ENCODE measurements at regions not wholly inside any gene's neighbourhood (a gene's known extent, or its start where the extent isn't known, plus 50 kb on each side); places are given as distances from the start of the nearest gene placed in this dataset.
"Not testable (repeated sequence)": the region's sequence is repeated elsewhere in the genome, so short reads cannot be mapped to it uniquely, and the experiment has no call there.

GRCh38 chr2:84231478-84231877 is 227.6 kb downstream of the SUCLG1 start:
- CTCF ChIA-PET, result interaction anchor here (1.1 to 1.3 kb wide), 2 partner anchors 14 to 84 kb away, joined by 3 read pairs; no protein-coding TSS in a partner anchor
- no peaks in the 10 kb centered on the region for H3K9me3 Mint-ChIP-seq
- no peaks in the 10 kb centered on the region for H3K27me3 Mint-ChIP-seq
- no peak for TF ChIP-seq CTCF (IDR thresholded peaks at IDR 0.05)
- H3K4me3 Mint-ChIP-seq, result no peak overlapping the region
- POLR2A ChIA-PET, result no interaction called here
- no peaks in the 10 kb centered on the region for H3K36me3 Mint-ChIP-seq (ENCODE audit: low read depth)
- DNase-seq, result no peak
- intact Hi-C loops (cut with micrococcal nuclease), result no loop called here
- no peaks in the 10 kb centered on the region for H3K4me1 Mint-ChIP-seq (ENCODE audit: low read depth)
- H3K27ac Mint-ChIP-seq, result no peak overlapping the region
- no peak for ATAC-seq

GRCh38 chr2:84224121-84224520 is 235.0 kb downstream of the SUCLG1 start:
- POLR2A ChIA-PET, result no interaction called here
- CTCF ChIA-PET, result no interaction called here

GRCh38 chr2:84223191-84223590 is 235.9 kb downstream of the SUCLG1 start:
- DNase-seq (no peak), ATAC-seq (no peak)
- peaks cover 4% of the 10 kb centered on the region for H3K9me3 Mint-ChIP-seq
- no peak overlapping the region for H3K4me3 Mint-ChIP-seq
- intact Hi-C loops (cut with micrococcal nuclease), result no loop called here
- TF ChIP-seq CTCF (IDR thresholded peaks at IDR 0.05), result no peak
- peaks cover 14% of the 10 kb centered on the region for H3K27me3 Mint-ChIP-seq
- no peak overlapping the region for H3K27ac Mint-ChIP-seq
- no peaks in the 10 kb centered on the region for H3K4me1 Mint-ChIP-seq (ENCODE audit: low read depth)
- ChIA-PET CTCF (no interaction called here), POLR2A (no interaction called here)
- H3K36me3 Mint-ChIP-seq (ENCODE audit: low read depth), result no peaks in the 10 kb centered on the region

More at GRCh38 chr2:84224121-84224520, 235.0 kb downstream of the SUCLG1 start:
- Mint-ChIP-seq H3K36me3 (ENCODE audit: low read depth) (no peaks in the 10 kb centered on the region), H3K4me1 (ENCODE audit: low read depth) (no peaks in the 10 kb centered on the region), H3K27ac (no peak overlapping the region), H3K9me3 (peaks cover 4% of the 10 kb centered on the region), H3K27me3 (peaks cover 12% of the 10 kb centered on the region), H3K4me3 (no peak overlapping the region)
- intact Hi-C loops (cut with micrococcal nuclease), result no loop called here
- TF ChIP-seq CTCF (IDR thresholded peaks at IDR 0.05), result no peak
- DNase-seq (no peak), ATAC-seq (no peak)

- peaks cover 14% of the 10 kb centered on the region for H3K27me3 Mint-ChIP-seq
- POLR2A ChIA-PET; H3K9me3 Mint-ChIP-seq; H3K27ac Mint-ChIP-seq; H3K4me1 Mint-ChIP-seq (ENCODE audit: low read depth); ATAC-seq; DNase-seq; H3K36me3 Mint-ChIP-seq (ENCODE audit: low read depth); H3K4me3 Mint-ChIP-seq; intact Hi-C loops (cut with micrococcal nuclease): not testable (repeated sequence)
- CTCF ChIA-PET, result interaction anchor here (1.0 kb wide), 1 partner anchor 94 kb away, joined by 4 read pairs; no protein-coding TSS in a partner anchor
These were observed 238.0 kb downstream of the SUCLG1 start for GRCh38 chr2:84221102-84221501.

- Mint-ChIP-seq H3K27me3 (peaks cover 11% of the 10 kb centered on the region), H3K4me3 (no peak overlapping the region), H3K4me1 (ENCODE audit: low read depth) (no peaks in the 10 kb centered on the region), H3K27ac (no peak overlapping the region), H3K36me3 (ENCODE audit: low read depth) (no peaks in the 10 kb centered on the region), H3K9me3 (no peaks in the 10 kb centered on the region)
- ATAC-seq (no peak), DNase-seq (no peak)
- POLR2A ChIA-PET, result no interaction called here
- no peak for TF ChIP-seq CTCF (IDR thresholded peaks at IDR 0.05)
- intact Hi-C loops (cut with micrococcal nuclease), result no loop called here
- CTCF ChIA-PET, result interaction anchor here (1.3 kb wide), 1 partner anchor 15 kb away, joined by 3 read pairs; no protein-coding TSS in a partner anchor
These were observed 241.6 kb downstream of the SUCLG1 start for GRCh38 chr2:84217456-84217855.

GRCh38 chr2:84214455-84214854 is 244.6 kb downstream of the SUCLG1 start:
- TF ChIP-seq CTCF (IDR thresholded peaks at IDR 0.05), result no peak
- CTCF ChIA-PET, result no interaction called here
- H3K9me3 Mint-ChIP-seq, result no peaks in the 10 kb centered on the region
- no peaks in the 10 kb centered on the region for H3K36me3 Mint-ChIP-seq (ENCODE audit: low read depth)
- ATAC-seq, result no peak
- no peak overlapping the region for H3K4me3 Mint-ChIP-seq
- peaks cover 12% of the 10 kb centered on the region for H3K27me3 Mint-ChIP-seq
- DNase-seq, result no peak
- H3K4me1 Mint-ChIP-seq (ENCODE audit: low read depth), result no peaks in the 10 kb centered on the region
- POLR2A ChIA-PET, result no interaction called here
- intact Hi-C loops (cut with micrococcal nuclease), result no loop called here
- H3K27ac Mint-ChIP-seq, result no peak overlapping the region

All from activated CD8-positive, alpha-beta T cell treated with anti-CD3 and anti-CD28 coated beads for 36 hours (primary cell).